NCI-H524 (cell line): ENCODE measurements at regions not wholly inside any gene's neighbourhood (a gene's known extent, or its start where the extent isn't known, plus 50 kb on each side); places are given as distances from the start of the nearest gene placed in this dataset.
A peak's percentile ranks its signal among the peaks of the same experiment; 100 is the strongest.
"Not testable (repeated sequence)": the region's sequence is repeated elsewhere in the genome, so short reads cannot be mapped to it uniquely, and the experiment has no call there.

Experiments
- DNase-seq, 2 experiments: peaks; one replicate each; lab custom pipeline; 2025; lab: John Stamatoyannopoulos, UW

GRCh38 chr3:113377158-113377557 lies 64.1 kb downstream of the CFAP44 start:
- DNase-seq, result no peak

GRCh38 chr3:113374078-113374477 lies 67.2 kb downstream of the CFAP44 start:
- DNase-seq, result no peak

- not testable (repeated sequence) for DNase-seq
Measured at GRCh38 chr3:113366800-113367199, 74.5 kb downstream of the CFAP44 start.

GRCh38 chr3:113355340-113355739 lies 86.0 kb downstream of the CFAP44 start:
- not testable (repeated sequence) for DNase-seq

GRCh38 chr3:113354307-113354706 lies 87.0 kb downstream of the CFAP44 start:
- DNase-seq, result no peak

GRCh38 chr3:113353678-113354077 lies 87.6 kb downstream of the CFAP44 start:
- DNase-seq, result no peak

- no peak for DNase-seq
Measured at GRCh38 chr3:113340785-113341184, 100.5 kb downstream of the CFAP44 start.

- DNase-seq, result peak in 1 of 2 experiments; percentile 13
Measured at GRCh38 chr3:113339616-113340244, 101.6 kb downstream of the CFAP44 start.
